Psoas muscle (tissue), 7 donors: ENCODE measurements at regions not wholly inside any gene's neighbourhood (a gene's known extent, or its start where the extent isn't known, plus 50 kb on each side); places are given as distances from the start of the nearest gene placed in this dataset.
A peak's percentile ranks its signal among the peaks of the same experiment; 100 is the strongest.
"Not testable (repeated sequence)": the region's sequence is repeated elsewhere in the genome, so short reads cannot be mapped to it uniquely, and the experiment has no call there.

Experiments used
- ATAC-seq, 4 donors: fragments of 200-7000 bp; cut with Tn5 transposase; one replicate each; pipeline ENCODE4 v1.9.1; 2020; ENCODE audit warnings: moderate library complexity in 3 of 4, mild to moderate bottlenecking in 2 of 4
- DNase-seq, 2 donors: peaks; one replicate each; pipeline ENCODE4 v3.0.0-alpha.2; 2020
- H3K27ac ChIP-seq: fragments of 200-600 bp; one replicate; pipeline ENCODE4 v1.8.0; 2022
- H3K27me3 ChIP-seq, 3 donors: fragments of 200-600 bp in 1 of 3; one replicate each; pipeline versions ENCODE4 v1.6.1 to v1.8.0; 2013 to 2022; ENCODE audit warnings: low read length in 2 of 3, mild to moderate bottlenecking in 2 of 3, moderate library complexity in 1 of 3; ENCODE audit not compliant: insufficient read depth in 3 of 3
- H3K36me3 ChIP-seq, 2 donors: fragments of 200-600 bp in 1 of 2; one replicate each; pipeline versions ENCODE4 v1.6.1 to v1.8.0; 2013 to 2022; ENCODE audit warnings: low read depth in 1 of 2, mild to moderate bottlenecking in 1 of 2, moderate library complexity in 1 of 2; ENCODE audit not compliant: insufficient read depth in 1 of 2
- H3K4me1 ChIP-seq: fragments of 200-600 bp; one replicate; pipeline ENCODE4 v1.8.0; 2022
- H3K4me3 ChIP-seq: fragments of 200-600 bp; one replicate; pipeline ENCODE4 v1.8.0; 2022; ENCODE audit warnings: mild to moderate bottlenecking
- H3K9me3 ChIP-seq: fragments of 200-600 bp; one replicate; pipeline ENCODE4 v1.8.0; 2022
- WGBS, 3 donors: extraction: QIAGEN DNeasy Blood & Tissue Kit; methylation state at CpG; one replicate each; pipeline versions ENCODE4 v1.1.6 to v1.1.7; 2013; 5-methylcytosine and 5-hydroxymethylcytosine counted together
- intact Hi-C, 2 donors: fragments of 100-400 bp; cut with DNase I; formaldehyde crosslinking; loops; one replicate each; pipeline versions ENCODE4 v1.11.0 to v1.14.2; 2022
- donor health status: healthy with polysubstance abuse.
- donor health status: DM: no; HTN: no; CAD: no; lungs with moderate emphysema.
- donor health status: Bipolar disorder and iron deficiency.
- donor health status: healthy.
- donor health status: DM: yes; HTN: yes; CAD: no.
- donor health status: DM: no; HTN: no; CAD: no.
- donor health status: DM: yes; HTN: yes; CAD: no.

GRCh38 chrX:89539150-89539549 lies 382.6 kb upstream of the TGIF2LX start:
- 78 to 92% (median 89%) methylated on average over 5 of the region's 5 CpGs for WGBS, 3 donors
- intact Hi-C loops, ATAC-seq: not testable (repeated sequence)

DNA sequence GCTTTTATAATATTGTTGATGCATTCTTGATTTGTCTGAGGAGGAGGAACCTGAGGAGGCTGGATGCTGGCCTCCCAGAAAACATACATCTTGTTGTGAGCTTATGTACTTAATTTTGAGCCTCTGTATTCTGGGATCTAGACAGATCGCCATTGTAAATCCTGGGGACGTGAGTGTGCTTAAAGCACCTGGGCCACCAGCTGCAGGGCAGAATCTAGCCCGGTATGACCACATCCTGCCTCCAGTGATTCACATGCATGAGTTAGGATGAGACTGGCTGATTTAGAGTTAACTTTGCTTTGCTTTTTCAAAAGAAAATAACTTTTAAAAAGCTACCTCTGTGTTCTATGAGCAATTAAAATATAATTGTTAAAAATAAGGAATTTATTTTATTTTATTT lies 364.6 kb upstream of the TGIF2LX start:
- H3K27me3 ChIP-seq, H3K36me3 ChIP-seq, ATAC-seq, intact Hi-C loops, DNase-seq, H3K27ac ChIP-seq, H3K4me3 ChIP-seq, H3K4me1 ChIP-seq, H3K9me3 ChIP-seq: not testable (repeated sequence)
- WGBS, 3 donors: 49 to 55% (median 51%) methylated on average over 3 of the region's 3 CpGs

More at GRCh38 chrX:89539150-89539549, 382.6 kb upstream of the TGIF2LX start:
- H3K27me3 ChIP-seq, DNase-seq, H3K9me3 ChIP-seq, H3K36me3 ChIP-seq, H3K4me1 ChIP-seq, H3K4me3 ChIP-seq, H3K27ac ChIP-seq: not testable (repeated sequence)

- intact Hi-C loops, H3K9me3 ChIP-seq, DNase-seq, H3K27ac ChIP-seq, H3K27me3 ChIP-seq, H3K36me3 ChIP-seq, ATAC-seq, H3K4me1 ChIP-seq, H3K4me3 ChIP-seq: not testable (repeated sequence)
- 43 to 71% (median 51%) methylated on average over 1 to 3 of the region's 4 CpGs for WGBS, 3 donors
Measured at GRCh38 chrX:89562079-89562478, 359.6 kb upstream of the TGIF2LX start.

- H3K36me3 ChIP-seq, H3K4me3 ChIP-seq, DNase-seq, H3K27me3 ChIP-seq, H3K27ac ChIP-seq, intact Hi-C loops, H3K4me1 ChIP-seq, ATAC-seq, H3K9me3 ChIP-seq: not testable (repeated sequence)
- WGBS, 3 donors: 91 to 96% (median 93%) methylated on average over 3 to 5 of the region's 6 CpGs
Measured at GRCh38 chrX:89563107-89563506, 358.6 kb upstream of the TGIF2LX start.

DNA sequence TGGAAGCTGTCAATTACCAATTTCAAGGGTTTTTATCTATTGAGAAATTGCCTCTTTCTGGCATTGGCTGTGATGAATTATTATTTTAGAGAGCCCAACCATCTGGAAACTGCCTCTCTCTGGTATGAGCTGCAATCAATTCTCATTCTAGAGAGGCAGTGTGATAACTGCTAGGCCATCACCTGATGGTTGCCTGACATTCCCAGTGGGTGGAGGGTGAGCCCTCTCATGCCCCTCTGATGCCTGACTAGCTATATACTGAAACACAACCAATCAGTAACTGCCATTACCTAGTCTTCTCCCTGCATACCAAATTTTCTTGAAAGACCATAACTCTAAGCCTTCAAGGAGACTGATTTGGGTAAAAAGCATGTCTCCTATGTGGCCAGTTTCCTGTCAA lies 353.9 kb upstream of the TGIF2LX start:
- H3K27ac ChIP-seq, H3K4me3 ChIP-seq, ATAC-seq, H3K36me3 ChIP-seq, H3K9me3 ChIP-seq, DNase-seq, intact Hi-C loops, H3K27me3 ChIP-seq, H3K4me1 ChIP-seq: not testable (repeated sequence)

DNA sequence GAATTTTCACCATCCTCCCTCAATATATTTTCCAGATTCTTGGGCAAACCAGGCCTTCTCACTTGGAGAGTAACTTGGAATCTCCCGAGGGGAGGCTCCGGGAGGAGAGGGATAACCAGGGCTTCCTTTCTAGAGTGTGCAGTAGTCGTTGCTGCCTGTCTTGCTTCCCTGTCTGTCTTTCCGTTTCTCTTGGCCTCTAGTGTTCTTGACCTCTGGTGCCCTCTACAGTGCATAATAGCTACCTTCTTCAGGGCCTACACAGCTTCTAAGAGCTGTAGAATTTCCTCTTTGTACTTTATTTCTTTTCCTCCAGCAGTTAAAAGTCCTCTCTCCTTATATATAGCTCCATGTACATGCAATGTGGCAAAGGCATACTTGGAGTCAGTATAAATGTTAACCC lies 339.8 kb upstream of the TGIF2LX start:
- H3K36me3 ChIP-seq, ATAC-seq, H3K27ac ChIP-seq, intact Hi-C loops, H3K4me1 ChIP-seq, H3K4me3 ChIP-seq, H3K27me3 ChIP-seq, DNase-seq, H3K9me3 ChIP-seq: not testable (repeated sequence)
- WGBS, 3 donors: 61 to 63% (median 63%) methylated on average over 2 to 4 of the region's 4 CpGs

DNA sequence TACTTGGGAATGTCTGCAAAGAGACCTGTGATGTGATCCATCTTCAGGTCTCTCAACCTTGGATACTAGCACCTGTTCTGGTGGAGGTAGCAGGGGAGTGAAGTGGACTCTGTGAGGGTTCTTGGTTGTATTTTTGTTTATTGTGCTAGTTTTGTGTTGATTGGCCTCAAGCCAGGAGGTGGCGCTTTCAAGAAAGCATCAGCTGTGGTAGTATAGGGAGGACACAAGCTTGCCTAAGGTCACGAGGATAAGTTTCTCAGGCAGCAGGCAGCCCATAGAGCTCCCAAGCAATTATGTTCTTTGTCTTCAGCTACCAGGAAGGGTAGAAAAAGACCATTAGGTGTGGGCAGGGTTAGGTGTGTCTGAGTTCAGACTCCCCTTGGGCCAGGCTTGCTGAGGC lies 289.9 kb upstream of the TGIF2LX start:
- 65 to 100% (median 79%) methylated on average over 1 to 2 of the region's 2 CpGs for WGBS, 3 donors
- H3K4me1 ChIP-seq, intact Hi-C loops, H3K27me3 ChIP-seq, H3K27ac ChIP-seq, H3K36me3 ChIP-seq, DNase-seq, H3K4me3 ChIP-seq, ATAC-seq, H3K9me3 ChIP-seq: not testable (repeated sequence)

- 74 to 93% (median 76%) methylated on average over 3 to 4 of the region's 4 CpGs for WGBS, 3 donors
- H3K36me3 ChIP-seq, H3K27ac ChIP-seq, DNase-seq, H3K4me3 ChIP-seq, H3K4me1 ChIP-seq, H3K9me3 ChIP-seq, intact Hi-C loops, H3K27me3 ChIP-seq, ATAC-seq: not testable (repeated sequence)
Measured at GRCh38 chrX:89635887-89636286, 285.8 kb upstream of the TGIF2LX start.

GRCh38 chrX:89658662-89659061 lies 263.0 kb upstream of the TGIF2LX start:
- WGBS, 3 donors: 77 to 100% (median 100%) methylated on average over 1 of the region's 1 CpG
- H3K4me3 ChIP-seq, intact Hi-C loops, H3K4me1 ChIP-seq, ATAC-seq, H3K9me3 ChIP-seq, DNase-seq, H3K27me3 ChIP-seq, H3K27ac ChIP-seq, H3K36me3 ChIP-seq: not testable (repeated sequence)

DNA sequence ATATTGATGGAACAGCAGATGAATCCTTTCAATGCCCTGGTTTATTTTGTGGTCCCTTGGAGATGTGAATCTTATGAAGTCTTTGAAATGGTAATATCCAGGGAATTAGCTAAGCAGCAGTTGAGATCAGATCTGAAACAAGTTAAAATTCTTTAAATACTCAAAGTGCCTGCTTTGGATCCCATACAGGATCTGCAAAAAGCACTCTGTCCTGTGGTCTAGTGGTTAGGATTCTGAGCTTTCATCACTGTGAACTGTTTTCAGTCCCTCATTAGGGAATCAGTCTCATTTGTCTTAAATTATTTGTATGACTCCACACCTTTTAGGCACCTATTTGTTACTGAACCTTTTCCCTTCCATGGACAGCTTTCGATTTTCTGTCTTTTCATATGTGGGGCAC lies 215.2 kb upstream of the TGIF2LX start:
- H3K9me3 ChIP-seq, ATAC-seq, H3K27me3 ChIP-seq, H3K4me1 ChIP-seq, H3K4me3 ChIP-seq, H3K27ac ChIP-seq, H3K36me3 ChIP-seq, DNase-seq, intact Hi-C loops: not testable (repeated sequence)
- WGBS, 3 donors: no CpG with 5 or more reads among the region's 1 CpG

GRCh38 chrX:89707363-89707927 lies 214.3 kb upstream of the TGIF2LX start:
- intact Hi-C loops, DNase-seq, H3K9me3 ChIP-seq, H3K36me3 ChIP-seq, H3K27me3 ChIP-seq, ATAC-seq, H3K4me3 ChIP-seq, H3K4me1 ChIP-seq, H3K27ac ChIP-seq: not testable (repeated sequence)
- WGBS, 3 donors: 11 to 27% methylated on average over 1 of the region's 1 CpG; no CpG with 5 or more reads in 1 of the 3 donors

- intact Hi-C loops: not testable (repeated sequence)
- 85 to 91% (median 89%) methylated on average over 10 to 11 of the region's 11 CpGs for WGBS, 3 donors
Measured at GRCh38 chrX:89734367-89734766, 187.3 kb upstream of the TGIF2LX start.

More at GRCh38 chrX:89734367-89734766, 187.3 kb upstream of the TGIF2LX start:
- H3K4me1 ChIP-seq, H3K9me3 ChIP-seq, H3K27ac ChIP-seq, ATAC-seq, H3K4me3 ChIP-seq, H3K27me3 ChIP-seq, H3K36me3 ChIP-seq: not testable (repeated sequence)
- peak in 1 of 2 donors; percentile 7 for DNase-seq
